NCI-H146 (cell line): ENCODE measurements at regions not wholly inside any gene's neighbourhood (a gene's known extent, or its start where the extent isn't known, plus 50 kb on each side); places are given as distances from the start of the nearest gene placed in this dataset.

Source experiments
- DNase-seq: peaks from one replicate; lab custom pipeline; 2025; lab: John Stamatoyannopoulos, UW

GRCh38 chr4:30783751-30784150, 63.6 kb downstream of the PCDH7 start:
- no peak for DNase-seq

GRCh38 chr4:30789219-30789671, 69.1 kb downstream of the PCDH7 start:
- DNase-seq = no peak

- DNase-seq = no peak
These were observed 70.0 kb downstream of the PCDH7 start for GRCh38 chr4:30790123-30790522.

GRCh38 chr4:30790998-30791397, 70.8 kb downstream of the PCDH7 start:
- DNase-seq = no peak

GRCh38 chr4:30792601-30793000, 72.4 kb downstream of the PCDH7 start:
- no peak for DNase-seq

GRCh38 chr4:30801876-30802275, 81.7 kb downstream of the PCDH7 start:
- no peak for DNase-seq

GRCh38 chr4:30802622-30803323, 82.6 kb downstream of the PCDH7 start:
- DNase-seq = no peak

GRCh38 chr4:30808276-30808675, 88.1 kb downstream of the PCDH7 start:
- DNase-seq = no peak

- peak; percentile 30 for DNase-seq
These were observed 91.1 kb downstream of the PCDH7 start for GRCh38 chr4:30811296-30811695.

- no peak for DNase-seq
These were observed 95.5 kb downstream of the PCDH7 start for GRCh38 chr4:30815685-30816084.

- no peak for DNase-seq
These were observed 97.3 kb downstream of the PCDH7 start for GRCh38 chr4:30817447-30817846.

GRCh38 chr4:30818541-30818940, 98.4 kb downstream of the PCDH7 start:
- no peak for DNase-seq

- no peak for DNase-seq
These were observed 101.1 kb downstream of the PCDH7 start for GRCh38 chr4:30821275-30821674.

GRCh38 chr4:30821859-30822612, 101.9 kb downstream of the PCDH7 start:
- no peak for DNase-seq

- DNase-seq = no peak
These were observed 102.9 kb downstream of the PCDH7 start for GRCh38 chr4:30822911-30823551.

GRCh38 chr4:30825008-30825770, 105.0 kb downstream of the PCDH7 start:
- DNase-seq = no peak

- DNase-seq = no peak
These were observed 108.2 kb downstream of the PCDH7 start for GRCh38 chr4:30828264-30828926.

- no peak for DNase-seq
These were observed 112.5 kb downstream of the PCDH7 start for GRCh38 chr4:30832639-30833038.

GRCh38 chr4:30833206-30833605, 113.0 kb downstream of the PCDH7 start:
- no peak for DNase-seq

GRCh38 chr4:30835044-30835443, 114.9 kb downstream of the PCDH7 start:
- DNase-seq = no peak

GRCh38 chr4:30836231-30836630, 116.1 kb downstream of the PCDH7 start:
- DNase-seq = no peak

- DNase-seq = peak; percentile 89
These were observed 117.0 kb downstream of the PCDH7 start for GRCh38 chr4:30837131-30837539.
